ENCODE measurements at regions not wholly inside any gene's neighbourhood (a gene's known extent, or its start where the extent isn't known, plus 50 kb on each side); places are given as distances from the start of the nearest gene placed in this dataset.

DNA sequence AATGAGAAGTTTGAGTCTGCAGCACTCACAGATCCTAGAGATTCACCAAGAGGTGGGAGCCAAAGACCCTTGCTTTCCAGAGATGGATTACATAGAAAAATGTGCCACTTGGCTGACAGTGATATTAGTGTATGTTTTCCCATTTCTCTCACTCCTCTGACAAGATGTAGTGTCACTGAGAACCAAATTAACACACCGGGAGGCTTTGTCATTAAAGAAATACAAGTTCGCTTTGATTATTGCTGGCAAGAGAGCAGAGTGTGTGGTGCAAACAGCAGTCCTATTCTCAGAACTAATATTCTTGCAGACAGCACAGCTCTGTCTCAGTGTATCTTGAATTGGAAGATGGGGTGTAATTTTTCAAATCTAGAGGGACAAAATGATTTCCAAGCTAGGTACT, 171.6 kb upstream of the SETBP1 start:
- no peak for DNase-seq (ENCODE audit: low spot score)

DNA sequence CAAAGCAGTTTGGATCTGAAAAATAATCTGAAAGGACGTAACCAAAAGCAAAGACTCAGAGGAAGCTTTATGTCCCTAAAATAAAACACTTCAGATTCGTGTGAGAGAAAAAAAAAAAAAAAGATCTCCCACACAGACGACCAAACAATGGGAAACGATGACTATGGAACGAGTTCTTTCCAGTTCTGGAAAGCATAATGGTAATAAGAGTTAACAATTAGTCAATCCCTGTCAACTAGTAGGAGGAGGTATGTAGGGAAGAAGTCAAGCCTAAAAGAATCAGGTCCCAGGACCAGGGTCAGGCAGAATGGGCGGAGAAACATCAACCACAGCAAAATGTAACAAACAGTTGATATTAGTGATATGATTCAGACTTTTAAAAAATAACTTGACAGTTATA, 170.3 kb upstream of the SETBP1 start:
- DNase-seq (ENCODE audit: low spot score): no peak

DNA sequence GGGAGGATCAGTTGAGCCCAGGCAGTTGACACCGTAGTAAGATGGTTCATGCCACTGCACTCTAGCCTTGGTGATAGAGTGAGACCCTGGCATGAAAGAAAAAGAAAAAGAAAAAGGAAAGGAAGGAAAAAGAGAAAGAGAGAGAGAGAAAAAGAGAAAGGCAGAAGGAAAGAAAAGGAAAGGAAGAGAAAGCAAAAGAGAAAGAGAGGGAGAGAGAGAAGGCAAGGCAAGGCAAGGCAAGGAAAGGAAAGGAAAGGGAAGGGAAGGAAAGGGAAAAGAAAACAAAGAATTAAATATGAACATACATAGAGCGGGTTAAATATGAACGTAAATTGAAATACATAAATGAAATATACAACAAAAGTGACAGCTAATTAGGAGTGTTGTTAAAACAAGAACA, 167.5 kb upstream of the SETBP1 start:
- DNase-seq (ENCODE audit: low spot score): no peak

DNA sequence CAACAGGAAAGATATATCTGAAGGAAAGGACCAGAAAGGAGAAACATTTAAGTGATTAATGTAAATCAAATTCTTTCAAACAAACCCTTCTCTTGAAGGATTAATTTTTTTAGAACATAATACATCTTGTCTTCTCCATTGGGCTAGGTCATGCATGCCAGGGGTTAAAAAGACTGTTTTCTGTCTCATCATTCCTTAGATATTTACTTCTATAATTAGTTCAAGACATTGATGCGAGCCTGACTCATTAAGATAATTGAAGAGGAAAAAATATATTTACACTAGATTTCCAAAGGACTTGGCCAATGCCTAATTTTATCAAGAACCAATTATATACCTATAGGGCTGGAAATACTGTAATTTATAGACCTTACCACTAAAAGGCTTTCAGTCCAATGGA, 166.6 kb upstream of the SETBP1 start:
- no peak for DNase-seq (ENCODE audit: low spot score)

DNA sequence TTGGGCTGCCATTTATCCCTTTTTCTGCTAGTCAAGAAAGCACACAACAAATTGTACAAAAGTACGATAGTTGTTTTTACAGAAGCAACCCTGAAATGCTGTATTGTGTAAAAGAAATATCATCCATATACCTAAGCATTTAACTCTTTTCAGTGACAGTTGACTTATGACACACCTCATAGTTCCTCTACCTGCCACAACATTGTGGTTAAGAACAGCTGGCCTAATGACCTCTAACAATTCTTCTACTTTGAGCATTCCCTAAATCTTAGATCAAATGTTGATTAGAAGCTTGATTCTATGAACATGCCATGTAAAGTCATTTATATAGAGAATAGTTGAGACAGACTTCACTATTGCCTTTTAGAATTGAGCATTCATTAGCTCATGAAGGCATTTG, 165.9 kb upstream of the SETBP1 start:
- DNase-seq (ENCODE audit: low spot score): no peak

DNA sequence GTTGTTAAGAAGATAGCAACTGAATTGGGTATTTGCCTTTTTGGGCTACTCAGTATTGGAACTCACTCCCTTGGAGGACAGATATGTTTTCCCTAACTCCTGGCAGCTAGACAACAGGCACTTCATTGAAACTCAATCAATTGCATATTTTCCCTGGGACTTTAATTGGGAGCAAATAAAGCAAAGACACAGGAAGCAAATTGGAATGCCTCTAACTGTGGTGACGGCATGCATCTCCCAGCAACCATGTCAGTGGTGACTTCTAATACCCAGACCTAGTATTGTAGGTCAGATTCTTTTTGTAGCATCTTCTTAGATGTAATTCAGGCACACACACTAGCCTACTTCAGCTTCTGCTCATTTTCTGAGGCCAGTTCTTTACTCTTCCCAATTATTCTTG, 164.2 kb upstream of the SETBP1 start:
- DNase-seq (ENCODE audit: low spot score): no peak

DNA sequence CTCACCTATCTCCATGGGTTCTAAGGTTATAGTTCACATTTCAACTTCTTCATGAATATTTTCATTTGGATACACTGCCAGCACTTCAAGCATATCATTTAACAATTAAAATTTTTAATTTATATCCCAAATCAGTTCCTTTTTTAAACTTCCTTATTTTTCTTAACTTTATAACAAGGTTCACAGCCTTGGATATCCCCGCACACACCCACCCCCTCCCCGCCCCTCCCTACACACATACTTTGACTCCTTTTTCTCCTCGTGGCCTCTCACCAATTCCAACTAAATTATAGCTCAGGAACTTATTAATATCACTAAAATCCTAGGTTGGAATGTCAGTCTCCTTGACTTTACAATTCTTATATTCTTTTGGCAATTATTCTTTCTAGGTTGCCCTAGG, 163.6 kb upstream of the SETBP1 start:
- DNase-seq (ENCODE audit: low spot score): no peak

DNA sequence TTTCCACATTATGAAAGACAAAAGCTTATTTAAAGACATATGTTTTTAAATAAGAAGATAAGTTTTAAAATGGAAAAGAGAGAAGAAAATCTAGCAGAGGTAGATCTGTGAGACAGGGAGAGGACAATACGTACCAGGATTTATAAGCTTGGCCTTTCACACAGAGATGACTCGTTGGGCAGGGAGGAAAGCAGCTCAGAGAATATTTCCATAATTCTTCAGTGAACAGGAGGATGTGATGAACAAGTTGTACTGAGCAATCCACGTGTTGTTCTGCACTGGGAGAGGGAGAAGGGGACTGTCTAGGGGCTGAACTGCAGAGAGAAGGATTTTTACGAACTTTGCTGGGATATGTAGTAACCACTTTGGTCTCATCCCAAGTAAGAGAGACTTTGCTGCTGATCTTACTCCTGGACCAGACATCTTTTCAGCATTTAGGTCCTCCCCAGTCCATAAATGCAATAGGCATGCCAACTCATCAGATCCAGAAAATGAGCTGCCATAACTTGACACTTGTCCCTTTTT, 162.5 kb upstream of the SETBP1 start:
- DNase-seq (ENCODE audit: low spot score): no peak

DNA sequence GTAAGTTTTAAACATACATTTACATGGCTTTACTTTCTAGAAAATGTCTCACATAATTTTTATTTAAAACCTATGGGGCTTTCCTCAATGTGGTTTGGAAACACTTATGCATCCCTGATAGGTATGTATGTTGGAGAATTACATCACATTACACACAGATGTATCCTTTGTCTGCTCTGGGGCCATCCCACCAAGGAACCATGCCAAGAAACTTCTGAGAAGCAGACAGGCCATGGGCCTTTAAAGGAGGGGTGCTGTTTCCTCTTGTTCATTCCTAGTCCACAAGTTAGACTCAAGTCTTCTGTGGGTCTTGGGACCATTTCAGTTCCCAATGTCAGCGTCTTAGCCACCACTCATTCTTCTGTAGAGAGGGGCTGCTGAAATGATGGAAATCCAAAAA, 162.0 kb upstream of the SETBP1 start:
- DNase-seq (ENCODE audit: low spot score): no peak

DNA sequence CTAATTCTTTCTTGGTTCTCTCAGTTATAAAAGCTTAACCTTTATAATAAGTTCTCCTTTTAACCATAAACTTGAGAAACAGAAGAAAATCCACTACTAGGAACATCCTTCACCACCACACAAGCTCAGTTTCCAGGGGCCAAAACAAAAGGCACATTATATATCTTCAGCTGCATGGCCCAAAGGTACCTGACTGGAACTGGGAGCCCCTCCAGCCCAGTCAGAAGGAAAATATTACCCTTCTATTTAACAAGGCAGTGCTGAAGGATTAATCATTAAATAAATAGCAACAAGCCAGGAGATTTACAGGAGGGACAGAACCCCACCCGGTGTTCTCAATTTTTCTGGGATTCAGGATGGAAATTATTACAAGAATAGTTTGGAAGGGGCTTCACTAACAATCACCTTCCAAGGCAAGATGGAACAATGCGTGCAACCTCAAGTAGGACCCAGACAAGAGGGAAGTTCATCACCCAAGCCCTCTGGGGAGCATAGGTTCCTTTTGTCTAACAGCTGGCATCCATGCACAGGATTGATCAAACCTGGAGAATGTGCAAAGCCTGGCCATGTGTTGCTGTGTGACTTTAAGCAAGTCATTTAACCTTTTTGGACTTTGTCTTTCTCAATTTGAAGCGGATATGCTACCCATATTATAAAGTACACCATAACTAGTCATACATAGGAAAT, 159.6 kb upstream of the SETBP1 start:
- no peak for DNase-seq (ENCODE audit: low spot score)

DNA sequence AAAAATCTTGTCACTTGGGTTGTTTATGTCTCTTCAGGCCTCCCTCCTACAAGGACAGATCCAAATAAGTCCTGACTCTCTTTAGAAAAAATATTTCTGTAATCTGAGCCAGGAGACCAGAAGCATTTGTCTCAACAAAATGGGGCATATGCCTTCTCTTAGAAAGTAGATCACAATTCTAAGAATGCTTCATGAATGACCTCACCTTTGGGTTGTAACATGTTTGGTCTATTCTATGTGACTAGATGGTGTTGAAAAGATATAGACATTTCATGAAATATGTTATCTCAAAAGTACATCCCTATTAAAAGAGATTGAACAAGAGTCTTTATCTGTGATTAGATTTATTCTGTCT, 159.0 kb upstream of the SETBP1 start:
- no peak for DNase-seq (ENCODE audit: low spot score)

DNA sequence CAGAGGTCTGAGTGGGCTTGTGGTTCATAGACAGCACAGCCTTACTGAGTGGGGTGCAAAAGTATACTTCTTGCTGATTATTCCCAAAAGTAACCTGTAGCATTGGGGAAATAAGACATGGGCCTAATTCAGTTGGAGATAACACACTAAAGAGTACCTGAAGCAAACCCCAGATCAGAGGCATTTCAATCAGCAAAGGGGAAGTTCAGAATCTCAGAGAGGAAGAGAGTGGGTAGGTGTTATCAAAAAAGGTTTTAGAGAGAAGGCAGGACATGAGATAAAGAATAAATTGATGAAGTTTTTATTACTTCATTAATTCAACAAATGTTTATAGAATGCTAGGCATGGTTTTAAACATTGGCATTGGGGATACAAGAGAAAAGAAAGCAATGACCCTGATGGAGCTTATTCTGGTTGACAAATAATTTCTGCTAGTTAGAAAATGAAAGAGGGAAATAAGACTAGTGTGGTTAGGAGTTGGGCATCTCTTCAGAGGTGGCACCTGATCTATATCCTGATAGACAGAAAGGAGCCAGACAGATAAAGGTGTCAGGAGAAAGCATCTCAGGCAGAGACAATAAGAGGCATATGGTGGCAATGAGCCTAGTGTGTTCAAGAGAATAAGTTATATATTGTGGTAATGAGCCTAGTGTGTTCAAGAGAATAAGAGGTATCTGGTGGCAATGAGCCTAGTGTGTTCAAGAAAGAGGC, 153.8 kb upstream of the SETBP1 start:
- no peak for DNase-seq (ENCODE audit: low spot score)

DNA sequence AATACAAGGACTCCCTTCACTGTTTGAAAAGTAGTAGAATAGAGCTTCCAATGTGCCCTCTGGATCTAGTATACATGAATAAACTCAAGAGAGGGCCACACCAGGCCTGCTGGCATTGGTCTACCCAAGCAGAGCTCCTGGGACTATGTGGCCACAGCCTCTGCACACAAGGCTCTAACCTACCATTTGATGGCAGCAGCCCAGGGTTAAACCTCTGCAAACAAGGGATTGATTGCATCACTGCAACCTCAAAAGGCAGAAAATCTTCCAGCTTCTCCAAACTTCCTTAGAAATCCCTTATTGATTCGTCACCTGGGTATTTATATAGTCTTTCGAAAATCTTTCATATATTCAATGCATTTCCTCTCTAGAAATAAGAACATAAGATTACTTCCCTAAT, 147.6 kb upstream of the SETBP1 start:
- DNase-seq (ENCODE audit: low spot score): no peak

DNA sequence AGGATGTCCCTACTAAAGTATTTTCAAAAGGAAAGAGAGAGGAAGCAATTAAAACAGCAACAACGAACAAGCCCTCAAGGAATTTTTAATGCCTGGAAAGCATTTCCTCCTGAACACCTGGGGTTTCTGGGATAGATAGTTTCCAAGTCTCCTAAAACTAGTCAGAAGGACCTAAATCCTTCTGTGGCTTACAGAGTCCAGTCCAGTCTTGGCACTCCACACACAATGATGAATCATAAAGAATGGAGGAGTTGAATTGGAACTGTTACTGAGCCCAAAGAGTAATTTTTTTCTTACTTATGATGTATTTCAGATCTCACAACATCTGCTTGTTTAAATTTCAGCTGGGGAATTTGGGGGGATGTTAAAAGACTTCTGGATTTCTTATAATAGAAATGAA, 144.6 kb upstream of the SETBP1 start:
- no peak for DNase-seq (ENCODE audit: low spot score)

DNA sequence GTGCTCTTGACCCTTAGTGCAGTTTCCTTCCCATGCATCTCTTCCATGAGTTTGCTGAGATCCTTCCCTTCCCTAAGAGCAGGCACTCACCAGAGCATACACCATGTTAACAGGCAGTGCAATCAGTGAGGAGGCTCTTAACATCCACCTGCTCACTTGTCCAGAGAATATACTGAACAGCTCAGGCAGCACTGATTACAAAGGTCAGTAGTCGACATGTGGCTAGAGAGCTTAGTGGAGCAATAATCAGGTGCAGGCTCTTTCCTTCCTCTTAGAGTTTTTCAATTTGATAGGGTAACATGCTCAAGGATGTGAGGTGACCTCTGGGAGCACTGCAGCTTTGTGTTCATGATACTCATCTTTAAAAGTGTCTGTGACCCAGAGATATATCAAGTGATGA, 144.1 kb upstream of the SETBP1 start:
- no peak for DNase-seq (ENCODE audit: low spot score)

DNA sequence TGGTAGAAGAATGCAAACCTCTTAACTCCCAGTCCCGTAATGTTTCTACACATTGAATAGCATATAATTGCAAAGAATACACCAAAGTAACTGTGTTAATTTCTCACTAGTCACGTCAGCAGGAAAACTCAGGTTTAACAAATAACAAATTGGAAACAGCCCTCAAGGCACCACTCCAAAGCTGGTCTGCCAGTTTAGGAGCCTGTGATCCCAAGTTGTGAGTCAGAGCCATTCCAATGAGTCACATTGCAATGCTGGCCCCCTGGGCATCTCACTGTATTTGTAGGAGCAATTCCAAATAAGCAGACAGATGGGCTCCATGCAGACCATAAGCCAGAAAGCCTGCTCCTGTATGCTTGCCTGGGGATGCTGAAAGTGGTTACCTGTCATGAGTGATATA, 143.2 kb upstream of the SETBP1 start:
- DNase-seq (ENCODE audit: low spot score): no peak

DNA sequence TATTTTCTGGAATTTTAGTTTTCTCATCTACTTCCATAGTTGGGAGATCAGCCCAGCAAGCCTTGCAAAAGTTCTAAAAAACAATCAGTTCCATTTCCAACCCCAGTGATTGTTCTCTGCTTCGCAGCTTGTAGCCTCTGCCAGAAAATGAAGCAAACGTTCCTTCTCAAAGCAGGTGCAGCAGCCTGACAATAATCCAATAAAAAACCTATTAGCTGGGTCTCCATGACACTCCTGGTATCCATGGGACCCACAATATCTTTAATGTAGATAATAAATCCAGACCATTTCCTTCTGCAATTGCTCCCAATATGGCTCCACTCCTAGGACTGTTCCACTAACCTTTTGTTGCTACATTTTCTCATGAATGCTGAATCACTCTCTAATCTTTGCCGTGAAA, 140.8 kb upstream of the SETBP1 start:
- DNase-seq (ENCODE audit: low spot score): no peak

DNA sequence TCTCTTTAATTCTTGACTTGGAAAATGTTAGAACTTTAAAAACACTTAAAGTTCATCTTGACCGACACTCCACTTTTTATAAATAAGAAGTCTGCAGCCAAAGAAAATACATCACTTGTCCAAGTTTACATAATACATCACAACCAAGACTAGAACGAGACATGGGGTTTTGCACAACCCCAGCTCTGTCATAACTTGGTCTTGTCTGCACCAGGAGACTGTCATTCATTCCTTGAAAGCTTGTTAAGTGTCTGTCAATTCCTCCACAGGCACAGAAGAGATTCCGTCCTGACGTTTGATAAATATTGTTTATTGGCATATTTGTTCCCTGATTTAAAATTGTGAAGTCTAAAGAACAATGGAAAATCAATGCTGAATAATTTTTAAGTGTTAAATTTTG, 139.5 kb upstream of the SETBP1 start:
- DNase-seq (ENCODE audit: low spot score): no peak

DNA sequence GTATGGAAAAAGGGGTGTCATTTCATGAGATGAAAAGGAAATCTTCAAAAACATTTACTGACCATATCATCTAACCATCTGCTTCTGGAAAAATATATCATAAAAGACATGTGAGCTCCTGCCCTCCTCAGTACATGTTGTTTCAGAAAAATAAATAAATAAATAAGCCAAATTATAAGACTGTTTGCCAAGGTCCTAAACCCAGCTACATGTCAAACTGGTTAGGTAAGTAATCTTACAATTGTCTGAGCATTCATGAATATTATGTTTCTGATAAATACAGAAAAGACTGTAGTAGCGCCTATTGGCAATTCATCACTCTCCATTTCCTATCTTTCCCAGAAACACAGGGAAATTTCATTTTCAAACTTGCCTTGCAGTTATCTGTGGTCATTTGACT, 138.9 kb upstream of the SETBP1 start:
- no peak for DNase-seq (ENCODE audit: low spot score)

DNA sequence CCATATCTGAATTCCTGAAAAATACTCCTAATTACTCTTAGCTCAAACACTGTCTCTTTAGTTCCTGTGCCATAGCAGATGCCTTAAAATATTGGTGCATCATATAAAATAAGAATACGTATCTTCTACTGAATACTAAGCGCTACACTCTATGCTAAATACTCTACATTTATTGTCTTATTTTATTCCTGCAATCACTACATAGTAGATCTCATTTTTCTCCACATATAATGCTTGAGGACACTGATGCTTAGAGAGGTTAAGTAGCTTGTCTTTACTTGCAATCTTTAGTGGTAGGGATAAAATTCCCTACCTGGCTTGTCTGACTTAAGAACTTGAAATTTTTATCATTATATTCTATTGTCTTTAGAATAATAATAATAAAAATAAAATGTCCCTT, 137.3 kb upstream of the SETBP1 start:
- no peak for DNase-seq (ENCODE audit: low spot score)

DNA sequence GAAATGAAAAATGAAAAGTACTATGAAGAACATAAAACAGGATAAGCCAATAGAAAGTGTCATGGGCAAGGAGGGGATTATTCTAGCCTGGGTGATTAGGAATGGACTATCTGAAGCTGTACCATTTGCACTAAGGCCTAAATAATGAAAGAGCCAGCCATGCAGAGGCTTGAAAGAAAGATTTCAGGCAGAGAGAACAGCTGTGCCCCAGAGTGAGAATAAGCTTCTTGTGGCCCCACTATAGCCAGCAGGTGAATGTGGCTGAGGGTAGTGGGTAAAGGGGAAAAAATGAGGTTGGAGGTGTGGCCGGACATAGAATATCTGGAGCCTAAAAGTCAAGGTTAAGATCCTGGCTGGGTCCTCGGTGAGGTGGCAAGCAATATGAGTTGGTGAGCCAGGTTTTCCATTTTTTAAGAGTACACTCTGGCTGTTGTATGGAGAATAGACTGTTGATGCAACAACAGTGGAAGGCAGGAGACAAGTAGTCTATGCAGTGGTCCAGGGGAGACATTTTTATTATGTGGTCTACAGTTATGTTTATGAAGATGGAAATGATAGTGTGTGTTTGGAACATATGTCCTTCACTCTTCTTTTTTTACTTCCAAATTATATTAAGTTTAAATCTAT, 135.2 kb upstream of the SETBP1 start:
- DNase-seq (ENCODE audit: low spot score): no peak

DNA sequence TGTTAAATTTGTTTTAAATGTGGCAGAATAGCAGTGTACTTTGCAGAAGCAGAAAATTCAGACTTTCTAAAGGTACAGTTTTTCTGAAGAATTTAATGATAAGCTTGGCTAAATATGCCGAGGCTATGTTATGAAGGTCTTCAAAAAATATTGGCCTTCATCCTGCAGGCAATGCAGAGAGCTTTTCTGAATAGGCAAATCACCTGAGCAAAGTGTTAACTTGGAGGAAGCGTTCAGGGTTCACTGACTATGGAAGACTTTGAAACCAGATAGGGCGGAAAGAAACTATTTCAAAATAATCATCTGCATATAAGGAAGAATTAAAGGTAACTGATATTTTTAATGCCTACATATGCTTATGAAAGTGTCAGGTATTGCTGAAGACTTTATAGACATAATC, 133.7 kb upstream of the SETBP1 start:
- no peak for DNase-seq (ENCODE audit: low spot score)

All from activated CD4-positive, alpha-beta T cell treated with anti-CD3 and anti-CD28 coated beads, Interleukin-2, Interleukin-4, amounts not matched to agents 100 ng/mL and 50 ng/mL, durations not matched to agents 16 hours and 8 hours (primary cell).